PC-3 (cell line): ENCODE measurements at regions not wholly inside any gene's neighbourhood (a gene's known extent, or its start where the extent isn't known, plus 50 kb on each side); places are given as distances from the start of the nearest gene placed in this dataset.

Source experiments
- ATAC-seq: fragments of 200-7000 bp; cut with Tn5 transposase; 2 replicates; pipeline ENCODE4 v1.9.1; 2020; ENCODE audit warnings: mild to moderate bottlenecking, moderate library complexity
- BruUV-seq: library from RNA; stranded (reverse); fragments of 400-500 nt; replicated peaks from 2 replicates; lab custom pipeline; 2021; lab: Mats Ljungman, UMichigan
- CTCF ChIA-PET: fragments of 300-600 bp; sonication (Branson Sonifier 250); formaldehyde crosslinking; loops from one replicate; lab custom pipeline; 2022; ENCODE audit warnings: antibody characterized with exemption; lab: Charles Lee
- POLR2A ChIA-PET: fragments of 300-600 bp; sonication (Branson Sonifier 250); formaldehyde crosslinking; loops from one replicate; lab custom pipeline; 2022; ENCODE audit warnings: antibody characterized with exemption; ENCODE audit not compliant: unreplicated experiment; lab: Charles Lee
- DNase-seq: peaks from one replicate; pipeline ENCODE4 v3.0.0-alpha.2; 2015
- H2AFZ ChIP-seq: fragments of 300-600 bp; sonication (generic); 2 replicates; pipeline ENCODE4 v1.6.0; 2016; ENCODE audit warnings: antibody characterized with exemption, low read length
- H3F3A ChIP-seq: fragments of 300-600 bp; sonication (generic); one replicate; pipeline ENCODE4 v1.6.0; 2017; ENCODE audit warnings: antibody characterized with exemption, low read length, control low read depth, mild to moderate bottlenecking; ENCODE audit not compliant: unreplicated experiment
- H3K27ac ChIP-seq: fragments of 300-600 bp; sonication (generic); 2 replicates; pipeline ENCODE4 v1.5.1; 2016; ENCODE audit warnings: mild to moderate bottlenecking, low read length
- H3K27me3 ChIP-seq: fragments of 300-600 bp; sonication (generic); 2 replicates; pipeline ENCODE4 v1.6.1; 2016; ENCODE audit warnings: low read length, mixed read lengths
- H3K36me3 ChIP-seq: fragments of 300-600 bp; sonication (generic); 2 replicates; pipeline ENCODE4 v1.6.1; 2016; ENCODE audit warnings: low read depth, mixed run types, low read length, mixed read lengths
- H3K4me1 ChIP-seq: fragments of 300-600 bp; sonication (generic); 2 replicates; pipeline ENCODE4 v1.5.1; 2016; ENCODE audit warnings: low read length; ENCODE audit not compliant: insufficient read depth
- H3K4me2 ChIP-seq: fragments of 300-600 bp; sonication (generic); 2 replicates; pipeline ENCODE4 v1.6.0; 2016; ENCODE audit warnings: low read length
- H3K4me3 ChIP-seq: fragments of 300-600 bp; sonication (generic); 2 replicates; pipeline ENCODE4 v1.5.1; 2016; ENCODE audit warnings: mild to moderate bottlenecking, low read length, mixed read lengths
- H3K79me2 ChIP-seq: fragments of 300-600 bp; sonication (generic); 2 replicates; pipeline ENCODE4 v1.6.1; 2017; ENCODE audit warnings: low read length, mixed read lengths
- H3K9ac ChIP-seq: fragments of 300-600 bp; sonication (generic); 2 replicates; pipeline ENCODE4 v1.6.0; 2016; ENCODE audit warnings: mild to moderate bottlenecking, low read length
- H3K9me2 ChIP-seq: fragments of 300-600 bp; sonication (generic); replicated peaks from 2 replicates; pipeline ENCODE4 v1.6.1; 2016; ENCODE audit warnings: mixed run types, low read length, mixed read lengths
- H3K9me3 ChIP-seq: fragments of 300-600 bp; sonication (generic); 2 replicates; pipeline ENCODE4 v1.6.1; 2016; ENCODE audit warnings: low read length, mixed read lengths
- H4K20me1 ChIP-seq: fragments of 300-600 bp; sonication (generic); 2 replicates; pipeline ENCODE4 v1.6.1; 2016; ENCODE audit warnings: low read length, mixed read lengths
- CTCF ChIP-seq: fragments of 300-600 bp; sonication (generic); conservative IDR thresholded peaks from 2 replicates; pipeline ENCODE4 v1.5.1; 2017; ENCODE audit warnings: antibody characterized with exemption, low read depth, mild to moderate bottlenecking, low read length
- EZH2 ChIP-seq: fragments of 300-600 bp; sonication (generic); IDR thresholded peaks from one replicate; pipeline ENCODE4 v1.6.1; 2017; ENCODE audit warnings: antibody characterized with exemption, mild to moderate bottlenecking, low read length; ENCODE audit not compliant: unreplicated experiment
- EZH2phosphoT487 ChIP-seq: fragments of 300-600 bp; sonication (generic); IDR thresholded peaks from 2 replicates; pipeline ENCODE4 v1.6.1; 2018; ENCODE audit warnings: mild to moderate bottlenecking, antibody characterized with exemption, low read length, borderline replicate concordance
- intact Hi-C: fragments of 100-400 bp; cut with micrococcal nuclease; formaldehyde crosslinking; loops from 2 replicates; pipeline ENCODE4 v1.9.0; 2023

DNA sequence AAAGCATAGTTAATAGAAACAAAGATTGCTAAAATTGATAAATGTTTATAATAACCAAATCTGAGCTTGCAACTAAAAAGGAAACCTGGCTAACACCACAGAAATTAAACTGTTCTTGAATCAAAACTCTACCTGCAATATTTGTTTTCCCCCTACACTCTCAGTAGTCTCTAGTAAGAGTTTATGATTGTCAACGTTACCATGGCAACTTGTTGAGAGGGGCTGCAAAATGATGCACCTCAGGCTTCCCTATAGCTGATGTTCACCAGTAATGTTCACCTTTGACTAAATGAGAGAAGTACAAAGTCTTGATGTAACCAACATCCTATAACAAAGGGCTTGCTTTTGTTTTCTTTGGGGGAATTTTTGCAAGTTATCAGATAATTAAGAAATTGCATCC lies 101.1 kb upstream of the FHIT start:
- H3K4me1 ChIP-seq: no peaks in the 10 kb centered on the region
- no peaks in the 10 kb centered on the region for H4K20me1 ChIP-seq
- ChIA-PET CTCF (no interaction called here), POLR2A (no interaction called here)
- TF ChIP-seq CTCF (no peak), EZH2phosphoT487 (no peak), EZH2 (no peak)
- no peaks in the 10 kb centered on the region for H3K79me2 ChIP-seq
- no peak overlapping the region for H3K4me2 ChIP-seq
- no peaks in the 10 kb centered on the region for H3K9me2 ChIP-seq
- no peaks in the 10 kb centered on the region for H3K9me3 ChIP-seq
- intact Hi-C loops: no loop called here
- no peak overlapping the region for H2AFZ ChIP-seq
- no peaks in the 10 kb centered on the region for H3K36me3 ChIP-seq
- no peak overlapping the region for H3K27ac ChIP-seq
- H3K27me3 ChIP-seq: peaks cover 11% of the 10 kb centered on the region; the same call in 1 of the 2 replicates
- no peaks in the 10 kb centered on the region for H3F3A ChIP-seq
- BruUV-seq: no TSS peak
- DNase-seq: no peak
- ATAC-seq: no peak
- H3K4me3 ChIP-seq: no peak overlapping the region
- H3K9ac ChIP-seq: no peak overlapping the region

- POLR2A ChIA-PET: no interaction called here
- intact Hi-C loops: no loop called here
- H3K27me3 ChIP-seq: peaks cover 11% of the 10 kb centered on the region; the same call in 1 of the 2 replicates
- BruUV-seq: no TSS peak
- H3K9ac ChIP-seq: no peak overlapping the region
- no peaks in the 10 kb centered on the region for H3K9me3 ChIP-seq
- H3K36me3 ChIP-seq: no peaks in the 10 kb centered on the region
- H3K9me2 ChIP-seq: no peaks in the 10 kb centered on the region
- H2AFZ ChIP-seq: no peak overlapping the region
- no peak overlapping the region for H3K4me3 ChIP-seq
- no peaks in the 10 kb centered on the region for H4K20me1 ChIP-seq
- H3F3A ChIP-seq: no peaks in the 10 kb centered on the region
- DNase-seq (no peak), ATAC-seq (no peak)
- no peak overlapping the region for H3K27ac ChIP-seq
- TF ChIP-seq EZH2phosphoT487 (no peak), CTCF (no peak), EZH2 (no peak)
- CTCF ChIA-PET: no interaction called here
- no peaks in the 10 kb centered on the region for H3K4me1 ChIP-seq
- no peak overlapping the region for H3K4me2 ChIP-seq
- no peaks in the 10 kb centered on the region for H3K79me2 ChIP-seq
These were observed 102.1 kb upstream of the FHIT start for GRCh38 chr3:61353382-61353781.

GRCh38 chr3:61354604-61355003 lies 103.4 kb upstream of the FHIT start:
- no peak for ATAC-seq
- no TSS peak for BruUV-seq
- Histone ChIP-seq H3K9me3 (no peaks in the 10 kb centered on the region), H3K4me2 (no peak overlapping the region), H3K9me2 (no peaks in the 10 kb centered on the region), H3K9ac (no peak overlapping the region), H3K27ac (no peak overlapping the region), H4K20me1 (no peaks in the 10 kb centered on the region), H3K27me3 (peaks cover 11% of the 10 kb centered on the region; the same call in 1 of the 2 replicates), H3F3A (no peaks in the 10 kb centered on the region), H3K4me1 (no peaks in the 10 kb centered on the region), H3K79me2 (no peaks in the 10 kb centered on the region), H2AFZ (no peak overlapping the region), H3K36me3 (no peaks in the 10 kb centered on the region), H3K4me3 (no peak overlapping the region)
- POLR2A ChIA-PET: no interaction called here
- no peak for DNase-seq
- TF ChIP-seq EZH2phosphoT487 (no peak), CTCF (no peak), EZH2 (no peak)
- CTCF ChIA-PET: no interaction called here
- intact Hi-C loops: no loop called here
